Activated T-helper 17 cell treated with anti-CD3 and anti-CD28 coated beads, Interleukin-2, amount 50 U/mL, for 72 hours (primary cell): ENCODE measurements at regions not wholly inside any gene's neighbourhood (a gene's known extent, or its start where the extent isn't known, plus 50 kb on each side); places are given as distances from the start of the nearest gene placed in this dataset.

Experiments used
- ATAC-seq: fragments of 150-1000 bp; cut with Tn5 transposase; replicated peaks from 2 replicates; pipeline ENCODE4 v1.10.0; 2021; ENCODE audit warnings: mild to moderate bottlenecking, moderate library complexity
- H3K27ac Mint-ChIP-seq: one replicate; pipeline ENCODE4 v1.8.0; 2022; ENCODE audit warnings: mixed read lengths
- H3K27me3 Mint-ChIP-seq: one replicate; pipeline ENCODE4 v1.8.0; 2022; ENCODE audit warnings: mixed read lengths
- H3K36me3 Mint-ChIP-seq: one replicate; pipeline ENCODE4 v1.8.0; 2022; ENCODE audit warnings: low read depth, mild to moderate bottlenecking, mixed read lengths
- H3K4me1 Mint-ChIP-seq: one replicate; pipeline ENCODE4 v1.8.0; 2022; ENCODE audit warnings: mixed read lengths
- H3K4me3 Mint-ChIP-seq: one replicate; pipeline ENCODE4 v1.8.0; 2022; ENCODE audit warnings: mild to moderate bottlenecking, mixed read lengths
- H3K9me3 Mint-ChIP-seq: one replicate; pipeline ENCODE4 v1.8.0; 2022; ENCODE audit warnings: mixed read lengths

DNA sequence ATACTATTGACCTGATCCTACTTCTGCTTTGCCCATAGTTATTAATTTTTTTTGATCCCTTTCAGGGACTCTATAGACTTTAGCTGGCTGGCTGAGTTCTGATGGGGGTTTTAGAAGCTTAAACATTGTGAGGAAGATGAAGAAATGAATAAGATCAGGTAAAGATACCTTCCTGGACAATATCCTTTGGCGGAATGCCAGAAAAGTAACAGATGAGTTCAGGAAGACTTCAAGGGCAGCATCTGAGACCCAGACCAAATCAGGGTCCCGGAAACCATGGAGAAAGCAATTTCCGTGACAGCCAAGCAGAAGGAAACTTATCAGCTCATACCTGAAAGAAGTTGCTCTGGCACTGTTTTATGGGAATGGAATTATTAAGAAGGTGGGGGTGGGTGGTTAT is 100.4 kb downstream of the XCL2 start:
- ATAC-seq: no peak
- Mint-ChIP-seq H3K4me1 (peaks cover 40% of the 10 kb centered on the region), H3K27ac (peak overlapping the region; percentile 5), H3K9me3 (no peaks in the 10 kb centered on the region), H3K4me3 (peak overlapping the region; percentile 39), H3K27me3 (no peaks in the 10 kb centered on the region), H3K36me3 (no peaks in the 10 kb centered on the region)

DNA sequence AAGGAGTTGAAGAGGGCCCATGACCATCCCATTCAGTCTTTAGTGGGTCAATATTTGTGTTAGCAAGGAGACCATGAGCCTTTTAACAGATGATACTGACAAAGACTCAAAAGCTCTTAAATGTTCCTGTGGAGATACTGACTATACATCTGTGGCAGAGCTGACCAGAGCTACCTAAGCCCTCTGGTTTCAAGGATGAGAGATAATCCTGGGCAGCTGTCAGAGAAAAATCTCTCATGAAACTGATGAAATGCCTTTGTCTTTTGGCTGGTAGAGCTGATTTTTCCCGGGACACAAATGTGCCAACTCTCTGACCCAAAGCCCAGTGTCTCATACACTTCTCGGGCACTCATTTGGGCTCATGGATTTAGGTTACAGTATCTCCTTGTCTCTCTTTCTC is 100.9 kb downstream of the XCL2 start:
- ATAC-seq: no peak
- peaks cover 40% of the 10 kb centered on the region for H3K4me1 Mint-ChIP-seq
- H3K27me3 Mint-ChIP-seq: no peaks in the 10 kb centered on the region
- peak overlapping the region; percentile 5 for H3K27ac Mint-ChIP-seq
- H3K9me3 Mint-ChIP-seq: no peaks in the 10 kb centered on the region
- no peaks in the 10 kb centered on the region for H3K36me3 Mint-ChIP-seq
- H3K4me3 Mint-ChIP-seq: peak overlapping the region; percentile 39

DNA sequence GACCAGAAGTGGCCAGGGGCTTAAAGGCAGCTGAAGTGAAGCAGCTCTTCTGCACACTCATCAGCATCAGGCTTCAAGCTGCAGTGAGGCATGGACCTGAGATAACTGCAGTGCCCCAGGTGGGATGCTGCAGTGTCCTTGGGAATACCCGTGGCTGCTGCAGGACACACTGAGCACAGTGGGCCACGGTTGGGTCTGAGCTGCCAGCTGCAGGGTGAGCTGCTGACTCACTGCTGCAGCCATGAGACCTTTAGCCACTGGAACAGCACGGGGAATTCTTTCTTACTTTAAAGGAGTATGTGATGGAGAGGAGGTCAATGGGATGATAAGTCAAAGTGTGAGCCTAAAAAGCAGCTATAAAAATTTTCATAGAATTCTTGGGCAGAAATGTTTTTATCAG is 102.1 kb downstream of the XCL2 start:
- H3K4me3 Mint-ChIP-seq: no peak overlapping the region
- H3K9me3 Mint-ChIP-seq: no peaks in the 10 kb centered on the region
- H3K4me1 Mint-ChIP-seq: peaks cover 37% of the 10 kb centered on the region
- no peak for ATAC-seq
- H3K36me3 Mint-ChIP-seq: no peaks in the 10 kb centered on the region
- no peak overlapping the region for H3K27ac Mint-ChIP-seq
- H3K27me3 Mint-ChIP-seq: no peaks in the 10 kb centered on the region

- no peaks in the 10 kb centered on the region for H3K36me3 Mint-ChIP-seq
- no peaks in the 10 kb centered on the region for H3K27me3 Mint-ChIP-seq
- H3K9me3 Mint-ChIP-seq: no peaks in the 10 kb centered on the region
- peak; percentile 86 for ATAC-seq
- H3K27ac Mint-ChIP-seq: peak overlapping the region; percentile 59
- H3K4me1 Mint-ChIP-seq: peaks cover 26% of the 10 kb centered on the region
- H3K4me3 Mint-ChIP-seq: peak overlapping the region; percentile 68
Observed at GRCh38 chr1:168439456-168440375, 104.1 kb downstream of the XCL2 start.

GRCh38 chr1:168438626-168439025 is 105.2 kb downstream of the XCL2 start:
- H3K27me3 Mint-ChIP-seq: no peaks in the 10 kb centered on the region
- no peak for ATAC-seq
- no peaks in the 10 kb centered on the region for H3K36me3 Mint-ChIP-seq
- no peaks in the 10 kb centered on the region for H3K9me3 Mint-ChIP-seq
- H3K4me1 Mint-ChIP-seq: peaks cover 17% of the 10 kb centered on the region
- H3K4me3 Mint-ChIP-seq: peak overlapping the region; percentile 68
- H3K27ac Mint-ChIP-seq: peak overlapping the region; percentile 59

DNA sequence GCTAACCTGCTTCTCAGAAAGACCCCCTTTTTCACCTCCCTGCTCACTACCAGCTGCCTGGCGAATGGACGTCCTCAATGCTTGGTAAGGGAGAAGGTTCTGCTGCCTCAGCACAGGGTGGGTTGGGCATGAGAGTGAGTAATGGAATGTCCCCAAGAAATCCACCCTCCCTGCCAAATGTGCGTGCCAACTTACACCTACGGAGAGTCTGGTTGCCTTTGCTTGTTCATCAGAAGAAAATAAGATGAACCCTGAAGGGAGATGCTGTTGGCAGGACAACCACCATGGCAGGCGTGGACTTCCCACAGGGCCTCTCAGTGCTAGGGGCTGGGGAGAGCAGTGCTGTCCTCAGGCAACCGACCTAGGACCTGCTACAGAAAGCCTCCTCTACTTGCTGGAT is 106.0 kb downstream of the XCL2 start:
- H3K4me1 Mint-ChIP-seq: peaks cover 11% of the 10 kb centered on the region
- H3K9me3 Mint-ChIP-seq: no peaks in the 10 kb centered on the region
- no peak for ATAC-seq
- H3K4me3 Mint-ChIP-seq: no peak overlapping the region
- no peaks in the 10 kb centered on the region for H3K36me3 Mint-ChIP-seq
- H3K27me3 Mint-ChIP-seq: no peaks in the 10 kb centered on the region
- no peak overlapping the region for H3K27ac Mint-ChIP-seq

GRCh38 chr1:168435439-168435838 is 108.4 kb downstream of the XCL2 start:
- Mint-ChIP-seq H3K27ac (no peak overlapping the region), H3K4me3 (no peak overlapping the region)

GRCh38 chr1:168433238-168433637 is 110.6 kb downstream of the XCL2 start:
- Mint-ChIP-seq H3K27me3 (no peaks in the 10 kb centered on the region), H3K36me3 (no peaks in the 10 kb centered on the region), H3K27ac (no peak overlapping the region), H3K4me3 (no peak overlapping the region), H3K4me1 (peaks cover 4% of the 10 kb centered on the region), H3K9me3 (no peaks in the 10 kb centered on the region)
- no peak for ATAC-seq

More at GRCh38 chr1:168435439-168435838, 108.4 kb downstream of the XCL2 start:
- peaks cover 15% of the 10 kb centered on the region for H3K4me1 Mint-ChIP-seq
- H3K9me3 Mint-ChIP-seq: no peaks in the 10 kb centered on the region
- H3K36me3 Mint-ChIP-seq: no peaks in the 10 kb centered on the region
- no peaks in the 10 kb centered on the region for H3K27me3 Mint-ChIP-seq
- no peak for ATAC-seq

DNA sequence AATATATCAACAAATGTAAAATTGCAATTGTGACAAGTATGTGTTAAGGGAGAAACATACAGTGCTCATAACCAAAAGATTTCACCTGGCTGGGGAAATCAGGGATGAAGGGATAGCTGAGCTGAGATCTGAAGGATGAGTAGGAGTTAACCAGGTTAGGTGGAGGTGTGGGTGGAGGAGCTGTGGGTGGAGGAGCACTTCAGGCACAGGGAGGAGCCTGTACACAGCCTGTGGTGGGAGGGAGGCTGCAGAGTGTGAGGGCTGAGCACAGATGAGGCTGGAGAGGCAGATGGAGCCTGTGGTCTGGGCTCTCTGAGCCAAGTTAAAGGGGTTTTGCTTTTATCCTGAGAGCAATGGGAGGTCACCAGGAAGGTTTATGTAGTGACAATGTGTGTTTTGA is 111.9 kb downstream of the XCL2 start:
- H3K27me3 Mint-ChIP-seq: no peaks in the 10 kb centered on the region
- H3K27ac Mint-ChIP-seq: no peak overlapping the region
- H3K36me3 Mint-ChIP-seq: no peaks in the 10 kb centered on the region
- no peak overlapping the region for H3K4me3 Mint-ChIP-seq
- no peak for ATAC-seq
- H3K9me3 Mint-ChIP-seq: no peaks in the 10 kb centered on the region
- peaks cover 4% of the 10 kb centered on the region for H3K4me1 Mint-ChIP-seq

DNA sequence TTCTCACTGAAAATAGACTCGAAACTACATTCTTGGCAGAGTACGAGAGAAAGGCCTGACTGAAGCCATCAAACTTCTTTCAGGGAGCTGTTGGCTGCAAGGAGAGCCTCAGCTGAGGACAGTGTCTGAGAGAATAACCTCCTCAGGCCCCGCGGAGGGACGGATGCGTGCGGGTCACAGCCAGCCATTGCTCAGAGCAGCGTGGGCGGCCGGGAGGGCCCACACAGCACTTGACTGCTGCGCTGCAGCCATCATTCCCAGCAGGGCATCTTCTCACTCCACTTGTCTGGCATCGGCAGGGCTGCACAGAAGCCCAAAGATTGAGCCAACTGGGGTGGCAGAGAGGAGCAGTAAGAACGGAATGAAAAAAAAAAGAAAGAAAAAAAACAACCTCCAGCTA is 113.5 kb downstream of the XCL2 start:
- no peak for ATAC-seq
- H3K9me3 Mint-ChIP-seq: no peaks in the 10 kb centered on the region
- no peak overlapping the region for H3K4me3 Mint-ChIP-seq
- H3K4me1 Mint-ChIP-seq: peaks cover 4% of the 10 kb centered on the region
- H3K27me3 Mint-ChIP-seq: no peaks in the 10 kb centered on the region
- no peaks in the 10 kb centered on the region for H3K36me3 Mint-ChIP-seq
- H3K27ac Mint-ChIP-seq: no peak overlapping the region

- no peaks in the 10 kb centered on the region for H3K27me3 Mint-ChIP-seq
- H3K4me3 Mint-ChIP-seq: no peak overlapping the region
- ATAC-seq: no peak
- no peak overlapping the region for H3K27ac Mint-ChIP-seq
- H3K36me3 Mint-ChIP-seq: no peaks in the 10 kb centered on the region
- peaks cover 7% of the 10 kb centered on the region for H3K4me1 Mint-ChIP-seq
- no peaks in the 10 kb centered on the region for H3K9me3 Mint-ChIP-seq
Observed at GRCh38 chr1:168428063-168428731, 115.6 kb downstream of the XCL2 start.

GRCh38 chr1:168427051-168427450 is 116.7 kb downstream of the XCL2 start:
- no peaks in the 10 kb centered on the region for H3K9me3 Mint-ChIP-seq
- no peak for ATAC-seq
- peaks cover 12% of the 10 kb centered on the region for H3K4me1 Mint-ChIP-seq
- H3K27me3 Mint-ChIP-seq: no peaks in the 10 kb centered on the region
- H3K27ac Mint-ChIP-seq: no peak overlapping the region
- H3K4me3 Mint-ChIP-seq: no peak overlapping the region
- H3K36me3 Mint-ChIP-seq: no peaks in the 10 kb centered on the region

DNA sequence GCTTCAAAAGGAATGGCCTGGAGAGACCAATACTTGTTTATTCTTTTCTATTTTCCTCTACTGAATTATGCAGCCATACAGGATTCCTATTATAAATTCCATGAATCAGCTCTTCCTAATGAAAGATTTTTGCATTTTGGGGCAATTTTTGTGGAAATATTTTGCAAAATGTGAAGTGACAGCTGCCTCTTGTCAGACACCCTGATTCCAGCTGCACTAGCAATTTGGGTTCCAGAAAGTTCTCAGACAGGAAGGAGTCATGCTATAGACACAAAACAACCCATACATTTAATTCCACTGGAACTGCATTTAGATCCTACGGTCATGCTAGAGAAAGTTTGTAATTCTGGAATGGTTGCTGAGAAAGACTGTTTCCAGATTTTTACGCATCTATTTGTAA is 119.5 kb downstream of the XCL2 start:
- Mint-ChIP-seq H3K4me1 (peaks cover 21% of the 10 kb centered on the region), H3K27me3 (no peaks in the 10 kb centered on the region), H3K27ac (no peak overlapping the region), H3K9me3 (no peaks in the 10 kb centered on the region), H3K4me3 (no peak overlapping the region), H3K36me3 (no peaks in the 10 kb centered on the region)
- ATAC-seq: no peak

DNA sequence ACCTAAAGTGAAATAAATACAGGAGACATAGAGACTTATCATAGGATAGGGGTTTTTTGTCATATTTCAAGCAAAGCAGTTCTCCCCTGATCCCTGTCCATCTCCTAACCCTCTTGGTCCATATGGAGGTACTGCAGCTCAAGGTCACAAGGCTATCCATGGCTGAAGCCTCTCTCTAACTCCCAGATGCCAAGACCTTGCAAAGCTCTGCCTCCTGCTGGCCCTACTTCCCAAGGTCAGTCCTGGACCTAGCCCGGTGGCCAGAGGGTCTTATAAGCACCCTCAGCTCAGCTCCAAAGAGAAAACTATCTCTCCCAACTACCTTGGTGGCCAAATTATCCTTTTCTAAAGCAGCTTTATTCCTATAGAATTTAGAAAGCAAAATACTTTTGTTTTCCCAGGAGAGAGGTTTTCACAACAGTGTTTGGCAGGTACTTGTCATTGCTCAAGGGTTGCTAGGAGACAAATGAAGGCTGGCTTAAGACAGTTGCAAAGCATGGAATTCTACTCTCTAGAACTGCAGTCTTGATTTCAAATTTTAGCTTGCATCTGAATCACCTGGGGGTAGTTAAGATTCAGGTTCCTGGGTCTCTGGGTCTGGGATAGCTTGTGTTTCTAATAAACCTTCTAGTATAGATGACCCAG is 121.5 kb downstream of the XCL2 start:
- H3K9me3 Mint-ChIP-seq: no peaks in the 10 kb centered on the region
- ATAC-seq: no peak
- no peaks in the 10 kb centered on the region for H3K27me3 Mint-ChIP-seq
- H3K36me3 Mint-ChIP-seq: no peaks in the 10 kb centered on the region
- peak overlapping the region; percentile 64 for H3K27ac Mint-ChIP-seq
- peaks cover 21% of the 10 kb centered on the region for H3K4me1 Mint-ChIP-seq
- peak overlapping the region; percentile 52 for H3K4me3 Mint-ChIP-seq
